ENCODE measurements at regions not wholly inside any gene's neighbourhood (a gene's known extent, or its start where the extent isn't known, plus 50 kb on each side); places are given as distances from the start of the nearest gene placed in this dataset.
"Not testable (repeated sequence)": the region's sequence is repeated elsewhere in the genome, so short reads cannot be mapped to it uniquely, and the experiment has no call there.

DNA sequence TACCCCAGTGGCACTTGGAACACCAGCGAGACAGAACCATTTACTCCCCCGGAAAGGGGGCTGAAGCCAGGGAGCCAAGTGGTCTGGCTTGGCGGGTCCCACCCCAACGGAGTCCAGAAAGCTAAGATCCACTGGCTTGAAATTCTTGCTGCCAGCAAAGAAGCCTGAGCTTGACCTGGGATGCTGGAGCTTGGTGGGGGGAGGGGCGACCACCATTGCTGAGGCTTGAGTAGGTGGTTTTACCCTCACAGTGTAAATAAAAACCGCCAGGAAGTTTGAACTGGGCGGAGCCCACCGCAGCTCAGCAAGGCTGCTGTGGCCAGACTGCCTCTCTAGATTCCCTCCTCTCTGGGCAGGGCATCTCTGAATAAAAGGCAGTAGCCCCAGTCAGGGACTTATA lies 62.8 kb downstream of the RPS24 start:
- not testable (repeated sequence) for DNase-seq (ENCODE audit: low read depth in 2 of 2)

DNA sequence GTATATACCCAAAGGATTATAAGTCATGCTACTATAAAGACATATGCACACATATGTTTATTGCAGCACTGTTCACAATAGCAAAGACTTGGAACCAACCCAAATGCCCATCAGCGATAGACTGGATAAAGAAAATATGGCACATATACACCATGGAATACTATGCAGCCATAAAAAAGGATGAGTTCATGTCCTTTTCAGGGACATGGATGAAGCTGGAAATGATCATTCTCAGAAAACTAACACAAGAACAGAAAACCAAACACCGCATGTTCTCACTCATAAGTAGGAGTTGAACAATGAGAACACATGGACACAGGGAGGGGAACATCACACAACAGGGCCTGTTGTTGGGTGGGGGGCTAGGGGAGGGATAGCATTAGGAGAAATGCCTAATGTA lies 68.9 kb downstream of the RPS24 start:
- DNase-seq (ENCODE audit: low read depth in 2 of 2) = not testable (repeated sequence)

DNA sequence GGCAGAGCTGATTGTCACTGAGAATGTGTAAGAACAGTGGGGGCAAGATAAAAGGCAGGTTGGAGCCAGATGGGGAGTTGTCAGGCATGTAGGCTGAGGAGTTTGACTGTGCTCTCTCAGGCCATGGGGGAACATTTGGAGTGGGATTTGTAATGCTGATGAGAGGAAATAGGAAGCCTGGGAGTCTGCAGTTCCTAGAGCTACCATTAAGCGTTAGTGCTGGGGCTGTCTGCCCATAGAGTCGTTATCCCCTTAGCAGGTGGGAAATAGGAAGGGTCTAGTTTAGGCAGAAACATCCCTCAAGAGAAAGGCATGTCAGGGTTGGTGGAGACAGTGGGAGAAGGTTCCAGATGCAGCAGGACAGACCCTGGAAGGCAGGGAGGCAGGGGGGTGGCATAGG lies 75.5 kb downstream of the RPS24 start:
- DNase-seq (ENCODE audit: low read depth in 2 of 2) = no peak

DNA sequence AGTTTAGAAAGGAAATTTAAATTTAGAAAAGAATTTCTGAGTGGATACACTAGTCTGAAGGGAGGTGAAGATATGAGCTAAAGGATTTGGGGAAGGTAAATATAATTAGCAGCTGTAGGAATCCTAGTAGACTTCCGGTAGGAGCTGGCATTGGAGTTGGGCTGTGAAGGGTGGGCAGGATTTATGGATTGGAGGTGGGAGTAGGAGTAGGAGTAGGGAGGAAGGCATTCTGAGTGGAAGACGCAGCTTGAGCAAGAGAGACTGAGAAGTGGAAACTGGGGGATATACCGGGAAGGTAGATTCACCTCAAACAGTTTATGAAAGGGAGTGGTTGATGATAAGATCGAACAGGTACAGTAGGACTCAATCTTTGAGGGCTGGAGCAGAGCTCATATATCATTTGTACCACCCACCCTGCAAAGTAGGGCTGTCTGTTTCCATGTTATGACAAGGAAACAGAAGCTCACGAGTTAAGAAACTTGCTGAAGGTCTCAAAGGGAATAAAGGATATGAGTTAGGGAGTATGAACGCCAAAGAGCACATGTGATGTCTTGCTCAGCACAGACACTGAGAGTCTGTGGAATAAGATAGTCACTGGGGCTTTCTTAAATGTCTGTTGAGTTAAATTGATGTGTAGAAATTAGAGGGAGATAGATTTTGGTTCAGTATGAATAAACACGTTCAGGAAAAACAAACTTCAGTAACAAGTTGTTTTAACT lies 81.6 kb downstream of the RPS24 start:
- no peak for DNase-seq (ENCODE audit: low read depth in 2 of 2)

DNA sequence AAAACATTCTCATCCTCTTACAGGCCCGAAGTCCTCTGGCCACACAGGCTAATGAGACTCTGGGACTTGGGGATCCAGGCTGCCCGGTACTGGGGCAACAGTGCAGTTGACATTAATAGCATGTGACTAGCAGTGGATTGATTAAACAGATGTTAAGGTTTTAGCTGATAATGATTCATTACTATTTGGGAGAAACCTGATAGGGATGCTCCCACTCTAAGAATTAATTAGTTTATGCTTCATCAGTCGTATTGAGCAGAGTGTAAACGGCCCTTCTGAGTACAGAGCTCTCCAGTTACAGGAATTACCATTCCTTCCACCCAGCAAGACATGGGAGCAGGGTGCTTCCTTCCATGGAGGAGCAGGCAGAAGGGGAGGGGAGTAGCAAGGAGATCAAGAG lies 82.7 kb downstream of the RPS24 start:
- DNase-seq (ENCODE audit: low read depth in 2 of 2) = no peak

DNA sequence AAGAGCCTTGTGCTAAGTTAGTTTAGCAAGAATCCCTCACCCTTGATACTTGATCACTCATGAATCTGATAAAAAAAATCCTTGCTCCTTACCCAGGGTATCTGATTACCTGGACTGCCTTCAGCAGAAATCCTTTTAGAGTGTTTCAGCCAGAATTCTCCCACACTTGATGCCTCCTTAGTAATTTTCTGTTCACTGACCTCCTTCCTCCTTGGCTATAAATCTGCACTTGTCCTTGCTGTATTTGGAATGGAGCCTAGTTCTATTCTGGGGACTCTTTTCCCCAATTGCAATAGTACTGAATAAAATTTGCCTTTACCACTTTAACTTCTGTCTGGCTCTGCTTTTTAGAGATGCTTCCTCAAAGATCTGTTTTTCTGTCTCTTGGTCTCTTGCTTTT lies 84.9 kb downstream of the RPS24 start:
- DNase-seq (ENCODE audit: low read depth in 2 of 2) = no peak

DNA sequence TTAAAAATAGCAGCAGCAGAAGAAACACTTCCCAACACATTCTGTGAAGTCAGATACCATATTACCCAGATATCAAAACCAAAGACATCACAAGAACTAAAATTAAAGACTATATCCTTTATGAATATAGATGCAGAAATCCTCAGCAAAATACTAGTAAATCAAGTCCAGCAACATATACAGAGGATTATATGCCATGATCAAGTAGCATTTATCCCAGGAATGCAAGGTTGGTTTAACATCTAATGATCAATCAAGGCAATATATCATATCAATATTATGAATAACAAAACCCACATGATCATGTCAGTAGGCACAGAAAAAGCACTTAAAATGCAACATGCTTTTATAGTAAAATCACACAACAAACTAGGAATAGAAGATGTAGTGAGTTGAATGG lies 88.1 kb downstream of the RPS24 start:
- DNase-seq (ENCODE audit: low read depth in 2 of 2) = no peak

DNA sequence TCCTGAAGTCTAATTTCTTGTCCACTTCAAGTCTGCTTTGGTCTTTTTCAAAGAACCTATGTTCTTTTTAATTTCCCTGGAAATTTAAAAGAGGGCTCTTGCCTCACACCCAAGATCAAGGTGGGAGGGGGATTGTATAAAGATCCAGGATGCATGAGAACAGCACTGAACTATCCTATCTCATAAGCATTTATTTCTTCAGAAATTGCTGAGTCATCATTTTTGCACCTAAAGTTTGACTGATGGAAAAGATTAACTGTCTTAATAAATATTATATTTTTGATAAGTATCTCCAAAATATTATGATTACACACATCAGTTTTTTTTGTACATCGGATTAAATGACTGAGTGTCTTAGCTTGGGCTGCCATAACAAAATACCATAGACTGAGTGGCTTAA lies 90.5 kb downstream of the RPS24 start:
- no peak for DNase-seq (ENCODE audit: low read depth in 2 of 2)

DNA sequence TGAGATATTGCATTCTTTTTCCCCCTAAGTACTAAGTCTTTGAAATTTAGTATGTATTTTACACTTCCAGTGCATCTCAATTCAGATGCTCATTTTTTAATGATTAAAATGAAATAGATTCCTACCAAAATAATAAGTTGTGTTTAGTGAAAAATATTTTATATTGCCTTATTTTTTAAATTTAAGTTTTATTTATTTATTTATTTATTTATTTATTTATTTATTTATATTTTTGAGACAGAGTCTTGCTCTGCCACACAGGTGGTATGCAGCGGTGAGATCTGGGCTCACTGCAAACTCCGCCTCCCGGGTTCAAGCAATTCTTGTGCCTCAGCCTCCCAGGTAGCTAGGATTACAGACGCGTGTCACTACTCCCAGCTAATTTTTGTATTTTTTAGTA lies 95.5 kb downstream of the RPS24 start:
- DNase-seq (ENCODE audit: low read depth in 2 of 2) = no peak

DNA sequence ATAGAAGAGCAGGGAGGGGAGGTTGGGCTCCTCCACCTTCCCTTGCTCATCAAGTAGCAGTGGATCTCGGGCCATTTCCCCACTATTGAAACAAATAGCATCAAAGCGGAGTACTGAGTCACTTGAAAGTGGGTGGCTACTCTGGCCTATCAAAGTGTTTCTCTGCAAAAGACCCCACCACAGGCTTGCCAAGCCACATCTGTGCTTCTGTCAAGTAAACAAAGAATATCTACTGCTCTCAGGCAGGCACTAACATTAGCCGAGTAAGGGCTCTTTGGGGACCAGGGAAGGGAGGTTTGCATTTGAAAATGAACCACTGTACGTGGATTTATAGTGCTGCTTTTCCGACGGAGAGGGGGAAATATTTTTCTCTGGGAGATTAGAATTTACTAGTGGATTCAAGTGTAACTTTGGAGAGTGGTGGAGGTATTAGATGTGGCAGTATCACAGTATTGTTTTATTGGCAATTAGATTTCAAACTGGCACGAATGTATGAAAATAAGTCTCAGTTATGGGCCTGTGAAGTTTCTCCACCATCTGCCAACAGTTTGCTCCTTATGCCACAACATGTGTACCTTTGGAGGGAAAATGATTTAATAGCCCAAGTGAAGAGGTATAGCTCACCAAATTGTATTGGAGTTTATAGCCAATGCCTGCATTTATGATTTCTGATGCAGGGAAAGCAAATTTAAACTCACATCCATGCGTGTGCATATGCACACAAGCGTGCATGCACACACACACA lies 97.5 kb downstream of the RPS24 start:
- DNase-seq (ENCODE audit: low read depth in 2 of 2) = no peak

DNA sequence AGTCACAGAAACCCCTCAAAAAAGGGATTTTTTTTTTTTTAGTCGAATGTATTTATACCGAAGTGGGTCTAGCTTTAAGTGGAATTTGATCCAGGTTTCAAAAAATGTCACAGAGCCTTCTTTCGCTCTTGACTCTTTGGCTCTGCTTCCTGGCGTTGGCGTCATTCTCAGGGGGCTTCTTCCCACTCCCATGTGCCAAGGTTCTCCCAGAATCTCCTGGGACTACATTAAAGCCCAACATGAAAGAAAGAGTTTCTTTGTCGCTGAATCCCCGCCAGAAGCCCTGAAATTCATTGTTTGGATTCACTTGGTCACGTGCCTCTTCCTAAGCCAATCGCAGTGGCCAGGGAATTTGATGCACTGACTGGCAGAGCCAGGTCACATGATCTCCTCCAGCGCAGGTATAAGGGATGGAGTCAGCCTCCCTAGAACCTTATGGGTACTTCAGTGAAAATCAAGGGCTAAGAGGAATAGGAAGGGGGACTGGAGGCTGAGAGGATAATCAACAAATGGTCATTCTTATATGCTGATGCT lies 101.2 kb downstream of the RPS24 start:
- DNase-seq (ENCODE audit: low read depth in 2 of 2) = no peak

DNA sequence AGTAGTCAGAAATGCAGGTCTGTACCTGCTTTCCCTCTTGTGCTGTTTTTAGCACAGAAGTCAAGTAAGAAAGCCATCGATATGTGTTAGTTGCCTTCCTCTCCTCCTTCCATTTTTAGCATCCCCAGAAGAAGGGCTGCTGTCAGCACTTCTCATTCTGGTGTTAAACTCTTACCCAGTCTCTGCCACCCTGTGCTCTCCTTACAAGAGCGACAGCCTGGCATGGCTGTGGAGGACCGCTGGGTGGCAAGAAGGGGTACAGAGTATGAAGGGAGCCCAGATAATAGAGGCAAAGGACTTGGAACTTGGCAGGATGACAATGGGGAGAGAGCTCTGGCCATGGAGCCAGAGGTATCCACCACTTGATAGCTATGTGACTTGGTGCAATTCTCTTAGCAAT lies 103.5 kb downstream of the RPS24 start:
- DNase-seq (ENCODE audit: low read depth in 2 of 2) = no peak

DNA sequence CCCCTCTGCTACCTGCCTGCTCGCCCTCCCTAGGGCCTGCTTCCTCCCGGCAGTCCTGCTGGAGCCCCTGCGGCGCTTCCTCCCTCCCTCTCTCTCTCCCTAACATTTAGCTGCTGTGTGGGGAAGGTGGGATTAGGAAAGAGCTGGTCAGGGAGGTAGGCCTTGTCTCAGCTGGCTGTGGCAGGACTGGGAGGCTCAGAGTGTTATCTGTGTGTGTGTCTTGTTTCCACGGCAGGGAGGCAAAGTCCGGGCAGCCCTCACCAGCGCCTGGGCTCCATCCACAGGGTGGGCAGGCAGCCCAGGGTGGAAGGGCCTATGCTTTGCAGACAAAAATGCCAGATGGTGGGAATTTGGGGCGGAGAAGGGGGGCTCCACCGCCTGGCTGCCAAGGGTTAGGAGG lies 105.7 kb downstream of the RPS24 start:
- no peak for DNase-seq (ENCODE audit: low read depth in 2 of 2)

DNA sequence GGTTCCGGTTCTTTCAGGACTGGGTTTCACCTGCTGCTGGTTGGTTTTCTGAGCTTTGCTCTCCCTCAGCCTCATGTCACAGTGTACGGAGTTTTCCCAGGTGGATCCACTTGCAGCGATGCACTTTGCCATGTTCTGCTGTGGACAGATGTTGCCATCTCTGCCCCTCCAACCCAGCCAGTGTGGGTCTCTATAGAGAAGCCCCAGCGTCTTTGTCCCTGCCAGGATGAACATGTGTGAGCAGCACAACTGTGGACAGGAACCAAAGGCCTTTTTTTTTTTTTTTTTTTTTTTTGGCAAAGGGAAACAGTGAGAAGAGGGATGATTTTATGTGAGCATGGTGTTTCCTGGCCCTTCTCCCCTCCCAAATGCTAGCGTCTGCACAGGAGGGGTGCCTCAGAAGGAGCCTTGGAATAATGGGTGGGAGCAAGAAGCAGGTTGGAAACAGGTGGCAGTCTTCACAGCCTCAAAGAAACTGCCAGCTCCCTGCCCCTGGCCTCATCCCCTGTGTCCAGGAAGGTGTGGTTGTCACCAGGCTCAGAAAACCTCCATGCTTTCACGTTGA lies 106.5 kb downstream of the RPS24 start:
- no peak for DNase-seq (ENCODE audit: low read depth in 2 of 2)

DNA sequence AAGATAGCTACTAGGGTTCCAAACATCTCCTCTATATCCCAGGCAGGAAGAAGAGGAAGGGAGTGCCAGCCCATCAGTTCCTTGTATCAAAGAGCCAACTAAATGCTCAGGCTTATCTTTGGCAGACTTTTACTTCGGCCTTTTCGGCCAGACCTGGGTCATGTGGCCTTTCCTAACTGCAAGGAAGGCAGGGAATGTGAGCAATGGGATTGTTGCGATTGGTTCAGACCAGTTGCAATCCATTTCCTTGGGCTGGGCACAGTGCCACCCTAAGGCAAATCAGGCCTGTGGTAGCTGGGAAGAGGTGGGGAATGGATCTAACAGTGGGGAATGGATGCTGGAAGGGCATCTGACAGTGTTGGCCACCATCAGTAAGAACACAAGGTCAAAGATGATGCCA lies 109.9 kb downstream of the RPS24 start:
- no peak for DNase-seq (ENCODE audit: low read depth in 2 of 2)

DNA sequence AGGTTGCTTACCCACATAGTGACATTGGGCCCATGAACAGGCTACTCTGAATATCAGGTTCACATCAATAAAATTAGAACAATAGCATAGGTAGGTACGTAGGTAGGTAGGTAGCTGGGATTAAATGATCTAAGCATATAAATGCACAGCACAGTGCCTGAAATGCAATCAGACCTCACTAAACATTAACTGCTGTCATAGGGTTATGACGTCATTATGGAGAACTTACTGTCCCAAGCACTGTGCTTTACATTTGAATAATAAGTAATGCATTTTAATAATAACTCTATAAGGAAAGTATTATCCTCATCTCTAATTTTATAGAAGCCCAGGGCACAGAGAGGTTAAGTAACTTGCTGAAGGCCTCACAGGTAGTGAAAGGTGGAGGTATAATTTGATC lies 112.5 kb downstream of the RPS24 start:
- DNase-seq (ENCODE audit: low read depth in 2 of 2) = no peak

DNA sequence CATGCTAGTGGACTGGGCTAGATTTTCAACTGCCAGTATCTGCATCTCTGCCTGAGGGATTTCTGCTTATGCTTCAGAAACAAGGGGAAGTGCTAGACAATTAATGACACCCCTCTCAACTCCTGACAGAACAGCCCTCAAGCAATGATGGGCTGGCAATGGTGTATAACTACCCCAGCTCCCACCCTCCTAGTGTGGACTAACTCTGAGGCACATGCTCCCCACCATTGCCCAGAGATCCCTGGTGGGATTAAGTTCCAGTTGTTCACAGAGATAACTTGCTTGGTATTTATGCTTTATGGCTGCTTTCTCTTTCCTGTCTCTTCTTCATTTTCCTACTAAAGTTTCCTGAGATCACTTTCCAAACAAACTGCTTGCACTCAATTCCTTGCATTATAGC lies 113.5 kb downstream of the RPS24 start:
- no peak for DNase-seq (ENCODE audit: low read depth in 2 of 2)

DNA sequence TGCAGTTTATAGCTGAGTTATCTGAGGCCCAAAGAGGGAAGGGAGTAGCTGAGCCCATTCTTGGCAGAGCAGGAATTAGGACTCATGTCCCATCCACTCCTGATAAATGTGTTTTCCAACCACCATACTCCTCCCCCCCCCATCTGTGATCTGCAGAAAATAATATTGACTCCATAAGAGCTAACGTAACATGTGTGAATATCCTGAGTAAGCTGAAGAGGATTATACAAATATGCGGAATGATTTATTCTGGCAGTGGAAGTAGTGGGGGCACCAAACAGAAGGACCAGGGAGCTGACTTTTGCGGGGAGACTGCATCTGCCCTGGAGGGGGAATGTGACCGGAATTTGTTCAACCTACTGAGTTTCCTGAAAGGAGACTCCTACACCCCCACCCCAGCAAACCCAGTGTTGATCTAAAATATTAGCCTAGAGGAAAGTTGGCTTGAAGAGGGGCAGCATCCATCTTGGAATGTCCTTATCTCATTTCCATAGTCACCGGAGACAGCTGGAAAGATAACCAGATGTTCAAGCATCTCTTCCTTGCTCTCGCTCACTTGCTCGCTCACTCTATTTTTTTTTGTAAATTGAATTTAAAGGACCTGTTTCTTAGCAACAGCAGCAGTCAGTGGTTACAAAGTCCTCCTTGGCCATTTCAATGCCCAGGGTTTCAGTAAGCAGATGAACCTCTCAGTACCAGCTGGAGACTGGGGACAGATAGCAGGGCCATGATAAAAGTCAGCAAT lies 114.7 kb downstream of the RPS24 start:
- DNase-seq (ENCODE audit: low read depth in 2 of 2) = no peak

DNA sequence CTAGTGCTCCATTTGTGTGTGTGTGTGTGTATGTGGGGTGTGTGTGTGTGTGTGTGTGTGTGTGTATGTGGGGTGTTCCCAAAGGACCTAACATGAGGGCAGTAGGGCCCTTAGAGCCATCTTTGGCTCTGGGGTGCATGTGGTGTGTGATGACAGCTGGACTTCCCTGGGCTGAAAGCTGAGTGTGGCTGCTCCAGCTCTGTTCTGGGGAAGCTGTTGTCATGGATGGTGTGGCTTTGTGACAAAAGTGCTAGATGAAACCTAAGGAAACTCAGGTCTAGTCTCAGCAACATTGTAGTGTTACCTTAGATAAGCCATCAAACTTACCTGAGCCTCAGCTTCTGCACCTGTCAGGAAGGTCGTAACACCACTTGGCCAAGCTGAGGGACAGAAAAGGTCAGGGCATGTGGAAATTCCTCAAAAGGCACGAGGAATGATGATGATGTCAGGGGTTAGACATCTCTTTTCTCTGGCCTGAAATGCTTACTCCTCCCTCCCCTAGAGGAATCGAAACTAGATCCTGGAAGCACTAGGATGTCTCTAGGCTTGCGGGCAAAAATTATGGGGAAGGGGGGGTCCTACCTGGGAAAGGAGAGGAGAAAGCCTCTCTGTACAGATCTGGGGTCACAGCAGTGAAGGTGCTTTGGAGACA lies 115.4 kb downstream of the RPS24 start:
- DNase-seq (ENCODE audit: low read depth in 2 of 2) = no peak

DNA sequence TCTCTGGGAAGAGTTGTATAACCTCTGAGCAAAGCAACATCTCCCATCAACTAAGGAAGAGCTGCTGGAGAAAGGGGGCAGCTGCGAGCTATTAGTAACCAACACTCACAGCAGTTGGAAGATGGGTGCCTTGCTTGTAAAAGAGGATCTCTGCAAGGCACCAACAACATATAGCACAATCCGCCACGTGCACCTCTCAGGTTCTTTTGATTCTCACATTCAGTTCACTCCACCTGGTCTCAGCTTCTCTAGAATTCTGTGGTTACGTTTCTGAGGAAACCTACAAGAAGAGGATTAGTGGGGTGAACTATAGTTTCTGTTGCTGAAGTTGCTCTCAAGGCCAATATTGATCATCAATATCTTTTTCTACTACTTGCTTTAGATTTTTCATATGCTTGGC lies 117.1 kb downstream of the RPS24 start:
- no peak for DNase-seq (ENCODE audit: low read depth in 2 of 2)

DNA sequence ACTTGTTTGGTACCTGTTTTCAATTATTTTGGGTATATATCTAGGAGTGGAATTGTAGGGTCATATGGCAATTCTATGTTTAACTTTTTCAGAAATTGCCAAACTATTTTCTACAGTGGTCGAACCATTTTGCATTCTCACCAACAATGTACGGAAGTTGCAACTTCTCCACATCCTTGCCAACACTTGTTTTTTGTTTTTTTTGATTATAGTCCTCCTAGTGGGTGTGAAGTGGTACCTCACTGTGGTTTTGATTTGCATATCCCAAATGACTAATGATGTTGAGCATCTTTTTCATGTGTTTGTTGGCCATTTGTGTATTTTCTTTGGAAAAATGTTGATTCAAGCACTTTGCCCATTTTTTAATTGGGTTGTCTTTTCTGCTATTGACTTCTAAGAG lies 122.1 kb downstream of the RPS24 start:
- DNase-seq (ENCODE audit: low read depth in 2 of 2) = no peak

DNA sequence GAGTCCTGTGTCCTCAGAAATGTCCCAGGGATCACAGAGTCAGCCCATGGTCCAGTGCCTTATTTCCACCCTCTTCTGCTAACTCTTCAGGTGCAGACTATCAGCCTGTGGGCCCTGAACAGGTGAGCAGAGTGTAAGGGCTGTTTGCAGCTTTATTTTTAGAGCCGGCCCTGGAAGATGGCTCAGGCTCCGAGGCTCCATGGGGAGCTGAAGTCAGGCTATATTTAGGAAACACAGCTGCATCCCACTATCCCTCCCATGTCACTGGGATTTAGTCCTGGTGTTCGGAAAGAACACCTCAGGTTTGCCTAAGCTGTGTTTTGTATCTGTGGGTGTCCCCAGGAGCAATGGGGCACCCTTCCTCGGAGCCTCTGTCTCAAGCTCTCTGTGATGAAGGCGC lies 126.9 kb downstream of the RPS24 start:
- no peak for DNase-seq (ENCODE audit: low read depth in 2 of 2)
